ENCODE measurements at regions not wholly inside any gene's neighbourhood (a gene's known extent, or its start where the extent isn't known, plus 50 kb on each side); places are given as distances from the start of the nearest gene placed in this dataset.
"Not testable (repeated sequence)": the region's sequence is repeated elsewhere in the genome, so short reads cannot be mapped to it uniquely, and the experiment has no call there.

GRCh38 chr13:69020120-69020519 is 1087.5 kb upstream of the ATXN8OS start (continued):
- no peak for TF ChIP-seq CREB5 (CRISPR knock-in tag; IDR thresholded peaks at IDR 0.05; ENCODE audit: low read depth)

- not testable (repeated sequence) for ATAC-seq
These were observed 1089.5 kb upstream of the ATXN8OS start for GRCh38 chr13:69018173-69018572.

- TF ChIP-seq ZNF70 (CRISPR knock-in tag; IDR thresholded peaks at IDR 0.05), result no peak
- no peak for TF ChIP-seq ZC3H10 (CRISPR knock-in tag; IDR thresholded peaks at IDR 0.05)
- no peak for TF ChIP-seq ZNF565 (CRISPR knock-in tag; conservative IDR thresholded peaks at IDR 0.05; ENCODE audit: low read depth)
- TF ChIP-seq CREB5 (CRISPR knock-in tag; IDR thresholded peaks at IDR 0.05; ENCODE audit: low read depth), result no peak
- TF ChIP-seq ISL1 (CRISPR knock-in tag; IDR thresholded peaks at IDR 0.05), result no peak
- TF ChIP-seq OSR1 (CRISPR knock-in tag; IDR thresholded peaks at IDR 0.05), result no peak
- no peak for TF ChIP-seq TCF4 (CRISPR knock-in tag; IDR thresholded peaks at IDR 0.05; ENCODE audit: borderline replicate concordance)
- TF ChIP-seq ZFP30 (CRISPR knock-in tag; IDR thresholded peaks at IDR 0.05), result no peak
- TF ChIP-seq GLIS3 (CRISPR knock-in tag; IDR thresholded peaks at IDR 0.05), result no peak
- no peak for TF ChIP-seq ESRRG (CRISPR knock-in tag; IDR thresholded peaks at IDR 0.05)
- no peak for TF ChIP-seq CSDC2 (CRISPR knock-in tag; IDR thresholded peaks at IDR 0.05)
- TF ChIP-seq PATZ1 (CRISPR knock-in tag; IDR thresholded peaks at IDR 0.05; ENCODE audit: borderline replicate concordance), result no peak
- no peak for TF ChIP-seq TOX (CRISPR knock-in tag; IDR thresholded peaks at IDR 0.05; ENCODE audit: borderline replicate concordance)
- TF ChIP-seq CSRNP3 (CRISPR knock-in tag; IDR thresholded peaks at IDR 0.05), result no peak
- no peak for TF ChIP-seq TSHZ2 (CRISPR knock-in tag; IDR thresholded peaks at IDR 0.05)
- TF ChIP-seq ARNTL (CRISPR knock-in tag; IDR thresholded peaks at IDR 0.05; ENCODE audit: borderline replicate concordance, low read depth), result no peak
- TF ChIP-seq ZNF8 (CRISPR knock-in tag; IDR thresholded peaks at IDR 0.05), result no peak
- no peak for TF ChIP-seq RARB (CRISPR knock-in tag; IDR thresholded peaks at IDR 0.05)
- no peak for TF ChIP-seq ZFP3 (CRISPR knock-in tag; IDR thresholded peaks at IDR 0.05)
- no peak for ATAC-seq
These were observed 1096.8 kb upstream of the ATXN8OS start for GRCh38 chr13:69010789-69011188.

GRCh38 chr13:69008499-69008898 is 1099.1 kb upstream of the ATXN8OS start:
- no peak for ATAC-seq
- no peak for TF ChIP-seq ZFP30 (CRISPR knock-in tag; IDR thresholded peaks at IDR 0.05)
- no peak for TF ChIP-seq PPARA (CRISPR knock-in tag; IDR thresholded peaks at IDR 0.05; ENCODE audit: borderline replicate concordance)
- no peak for TF ChIP-seq TCF4 (CRISPR knock-in tag; IDR thresholded peaks at IDR 0.05; ENCODE audit: borderline replicate concordance)
- no peak for TF ChIP-seq PATZ1 (CRISPR knock-in tag; IDR thresholded peaks at IDR 0.05; ENCODE audit: borderline replicate concordance)
- TF ChIP-seq ZNF70 (CRISPR knock-in tag; IDR thresholded peaks at IDR 0.05), result no peak
- TF ChIP-seq RARB (CRISPR knock-in tag; IDR thresholded peaks at IDR 0.05), result no peak
- TF ChIP-seq ESRRG (CRISPR knock-in tag; IDR thresholded peaks at IDR 0.05), result no peak
- no peak for TF ChIP-seq CSRNP3 (CRISPR knock-in tag; IDR thresholded peaks at IDR 0.05)
- no peak for TF ChIP-seq BACH2 (CRISPR knock-in tag; IDR thresholded peaks at IDR 0.05; ENCODE audit: borderline replicate concordance)
- no peak for TF ChIP-seq ARNTL (CRISPR knock-in tag; IDR thresholded peaks at IDR 0.05; ENCODE audit: borderline replicate concordance, low read depth)
